GM19023 (cell line): ENCODE measurements at regions not wholly inside any gene's neighbourhood (a gene's known extent, or its start where the extent isn't known, plus 50 kb on each side); places are given as distances from the start of the nearest gene placed in this dataset.
"Not testable (repeated sequence)": the region's sequence is repeated elsewhere in the genome, so short reads cannot be mapped to it uniquely, and the experiment has no call there.

ENCODE experiments used
- ATAC-seq: cut with Tn5 transposase; IDR thresholded peaks from one replicate; pipeline ENCODE4 v1.9.1; 2021; ENCODE audit warnings: mild to moderate bottlenecking, moderate library complexity; ENCODE audit not compliant: unreplicated experiment

DNA sequence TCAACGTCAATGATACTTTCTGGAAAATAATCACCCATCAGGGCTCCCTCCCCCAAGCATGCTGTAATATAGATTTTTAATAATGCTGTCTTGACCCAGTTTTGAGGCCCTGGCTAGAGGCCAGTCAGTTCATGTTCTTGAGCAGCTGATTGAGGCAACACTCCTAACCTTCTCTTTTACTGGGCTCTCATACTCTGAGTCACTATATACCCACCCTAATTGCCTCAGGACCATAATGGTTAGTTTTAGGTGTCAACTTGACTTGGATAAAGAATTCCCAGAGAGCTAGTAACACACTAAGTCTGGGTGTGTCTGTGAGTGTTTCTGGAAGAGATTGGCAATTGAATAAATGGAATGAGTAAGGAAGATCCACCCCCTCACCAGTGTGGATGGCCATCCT lies 527.0 kb upstream of the ATP2B1 start:
- ATAC-seq, result no peak

DNA sequence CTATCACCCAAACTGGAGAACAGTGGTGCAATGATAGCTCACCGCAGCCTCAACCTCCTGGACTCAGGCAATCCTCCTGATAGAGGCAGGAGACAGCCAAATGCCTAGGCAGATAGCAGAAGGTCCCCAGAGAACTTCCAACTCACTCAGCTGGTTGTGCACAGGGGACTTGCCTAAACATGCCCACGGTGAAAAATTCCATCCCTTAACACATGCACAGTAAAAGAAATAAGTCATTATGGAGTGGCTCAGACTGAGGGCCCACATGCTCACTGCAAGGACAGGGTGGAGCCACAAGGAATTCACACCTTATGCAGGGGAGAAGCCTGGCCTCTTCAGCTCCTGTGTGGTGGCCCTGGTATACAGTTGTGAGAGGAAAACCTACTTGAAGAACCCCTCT lies 525.8 kb upstream of the ATP2B1 start:
- no peak for ATAC-seq

DNA sequence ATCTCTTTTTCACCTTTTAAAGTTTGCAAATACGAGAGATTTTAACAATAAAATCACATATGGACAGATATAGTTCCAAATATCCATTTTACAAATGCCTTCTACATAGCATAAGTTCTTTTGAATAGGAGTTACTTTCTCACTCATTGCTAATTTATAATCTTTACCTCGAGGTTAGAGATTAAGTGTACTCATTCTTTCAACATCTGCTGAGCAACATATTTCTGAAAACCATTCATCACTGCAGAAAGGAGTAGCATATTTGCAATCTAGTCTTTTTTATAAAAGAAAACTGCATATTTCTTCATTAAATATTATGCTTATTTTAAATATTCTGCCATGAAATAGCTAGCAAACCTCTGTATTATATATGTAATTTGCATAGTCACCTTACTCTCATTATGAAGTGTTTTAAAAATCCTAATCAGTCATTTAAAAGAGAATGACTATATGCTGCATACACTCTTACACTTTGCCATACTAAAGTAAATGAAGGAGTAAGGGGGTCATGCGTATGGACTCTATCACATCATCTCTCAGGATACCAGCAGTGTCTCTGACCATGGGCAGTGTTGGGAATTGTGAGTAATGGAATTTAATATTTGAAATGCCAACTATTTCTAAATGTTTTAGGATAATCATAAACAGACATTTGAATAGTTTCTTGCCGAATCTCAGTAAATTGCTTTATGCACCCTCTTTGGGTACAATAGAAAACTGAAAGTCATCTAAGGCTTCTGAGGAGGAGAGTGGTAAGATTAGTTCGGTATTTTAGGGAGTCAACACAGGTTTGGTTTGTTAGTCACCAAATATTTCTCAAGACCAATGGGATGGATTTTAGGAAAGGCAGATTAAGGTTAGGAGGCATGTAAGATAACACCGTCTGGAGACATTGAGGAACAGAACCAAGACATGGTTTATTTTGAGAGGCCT lies 524.8 kb upstream of the ATP2B1 start:
- ATAC-seq, result no peak

DNA sequence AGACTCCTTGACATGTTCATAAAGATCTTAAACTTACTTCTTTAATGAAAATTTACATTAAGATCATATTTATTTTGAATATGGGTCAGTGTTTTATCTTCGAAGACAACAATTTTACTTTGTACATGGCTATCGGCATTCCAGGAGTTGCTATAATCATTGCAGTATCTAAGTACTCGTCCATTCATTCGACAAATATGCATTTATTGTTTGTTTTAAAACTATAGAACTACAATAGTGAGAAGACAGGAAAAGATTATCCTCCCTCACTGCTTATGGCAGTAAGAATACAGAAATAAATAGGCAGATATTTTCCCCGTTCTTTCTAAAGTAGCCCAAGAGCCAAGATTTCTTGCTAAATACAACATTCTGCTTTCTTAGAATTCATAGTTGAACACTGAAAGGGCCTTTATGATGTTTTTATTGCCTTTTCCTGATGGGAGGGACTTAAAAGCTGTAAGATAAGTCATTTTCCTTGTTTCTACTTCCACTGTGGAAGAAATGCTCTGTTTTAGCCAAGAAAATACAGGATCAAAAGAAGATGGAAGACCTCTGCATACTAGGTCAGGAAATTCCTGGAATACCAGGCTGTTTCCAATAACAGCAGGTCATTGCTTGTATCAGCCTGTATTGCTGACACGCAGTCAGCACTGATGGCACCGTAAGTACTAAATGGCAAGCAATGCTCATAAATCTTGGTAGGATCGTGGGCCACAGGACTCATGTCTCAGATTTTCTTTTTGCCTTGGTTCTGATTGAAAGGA lies 521.0 kb upstream of the ATP2B1 start:
- ATAC-seq, result no peak

DNA sequence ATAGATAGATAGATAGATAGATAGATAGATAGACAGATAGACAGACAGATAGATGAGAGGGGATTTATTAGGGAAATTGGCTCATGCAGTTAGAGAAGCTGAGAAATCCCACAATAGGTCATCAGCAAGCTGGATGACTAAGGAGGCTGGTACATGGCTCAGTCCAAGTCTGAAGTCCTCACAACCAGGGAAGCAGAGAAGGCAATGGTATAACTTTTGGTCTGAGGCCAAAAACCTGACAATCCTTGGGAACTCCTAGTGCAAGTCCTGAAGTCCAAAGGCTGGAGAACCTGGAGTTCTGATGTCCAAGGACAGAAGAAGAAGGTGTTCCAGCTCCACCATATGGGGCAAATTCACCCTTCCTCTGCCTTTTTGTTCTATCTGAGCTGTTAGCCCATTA lies 517.6 kb upstream of the ATP2B1 start:
- ATAC-seq, result no peak

DNA sequence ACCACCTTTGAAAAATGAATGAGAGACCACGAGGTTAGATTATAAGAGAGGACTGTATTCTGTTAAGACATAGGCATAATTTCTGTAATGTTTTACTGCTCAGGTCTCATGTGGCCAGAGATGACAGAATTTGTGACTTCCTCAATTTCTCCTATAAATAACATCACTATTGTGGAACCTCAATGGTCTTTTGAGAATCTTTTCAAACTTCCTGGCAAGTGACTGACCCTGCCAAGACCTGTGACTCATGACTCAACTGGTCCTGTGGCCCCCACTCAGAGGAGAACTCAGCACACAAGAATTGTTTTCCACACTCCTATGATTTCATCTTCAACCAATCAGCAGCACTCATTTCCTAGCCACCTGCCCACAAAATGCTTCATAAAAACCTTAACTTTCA lies 508.2 kb upstream of the ATP2B1 start:
- ATAC-seq, result no peak

DNA sequence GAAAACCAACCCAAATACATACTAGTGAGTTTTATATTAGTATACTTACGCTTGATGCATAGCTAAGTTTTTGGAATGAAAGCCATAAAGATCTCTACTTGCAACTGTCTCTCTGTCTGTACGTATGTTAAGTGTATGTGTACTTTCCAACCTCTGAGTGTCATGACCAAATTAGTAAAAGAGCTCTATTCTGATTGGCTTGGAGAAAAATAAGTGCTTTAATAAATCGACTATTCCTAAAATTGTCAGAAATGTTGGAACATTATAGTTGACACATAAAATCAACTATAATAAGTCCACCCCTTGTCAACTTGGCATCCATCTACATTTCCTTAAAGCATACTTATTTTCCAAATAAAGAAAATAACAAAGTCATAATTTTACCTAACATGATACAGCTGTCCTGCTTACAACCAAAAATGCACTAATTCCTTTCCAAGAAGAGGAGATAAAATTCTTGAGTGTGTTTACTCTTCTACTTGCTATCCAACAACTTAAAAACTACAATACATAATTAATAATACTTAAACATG lies 507.4 kb upstream of the ATP2B1 start:
- no peak for ATAC-seq

DNA sequence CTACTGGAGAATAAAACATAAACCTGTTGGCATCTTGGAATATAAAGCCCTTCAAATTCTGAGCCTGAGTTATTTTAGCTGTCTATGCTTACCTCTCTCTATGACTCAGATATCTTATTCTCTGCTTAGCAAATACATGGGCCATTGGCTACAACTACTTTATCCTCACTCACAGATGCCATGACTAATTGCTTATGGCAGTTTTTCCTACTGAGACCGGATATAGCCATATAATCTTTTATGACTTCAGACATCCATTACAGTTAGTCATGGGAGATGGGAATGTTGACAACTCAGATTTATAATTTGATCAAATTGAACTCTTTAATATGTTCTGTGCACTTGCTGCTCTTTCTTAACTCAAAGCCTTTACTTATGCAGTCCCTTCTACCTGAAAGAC lies 502.4 kb upstream of the ATP2B1 start:
- ATAC-seq, result no peak

DNA sequence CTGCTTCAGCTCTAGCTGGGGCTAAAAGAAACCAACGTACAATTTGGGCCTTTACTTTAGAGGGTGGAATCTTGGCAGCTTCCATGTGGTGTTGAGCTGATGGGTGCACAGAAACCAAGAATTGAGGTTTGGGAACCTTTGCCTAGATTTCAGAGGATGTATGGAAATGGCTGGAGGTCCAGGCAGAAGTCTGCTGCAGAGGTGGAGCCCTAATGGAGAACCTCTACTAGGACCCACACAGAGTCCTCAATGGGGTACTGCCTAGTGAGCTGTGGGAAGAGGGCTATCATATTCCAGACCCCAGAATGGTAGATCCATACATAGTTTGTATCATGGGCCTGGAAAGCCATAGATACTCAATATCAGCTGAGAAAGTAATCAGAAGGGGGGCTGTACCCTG lies 500.4 kb upstream of the ATP2B1 start:
- ATAC-seq, result no peak

DNA sequence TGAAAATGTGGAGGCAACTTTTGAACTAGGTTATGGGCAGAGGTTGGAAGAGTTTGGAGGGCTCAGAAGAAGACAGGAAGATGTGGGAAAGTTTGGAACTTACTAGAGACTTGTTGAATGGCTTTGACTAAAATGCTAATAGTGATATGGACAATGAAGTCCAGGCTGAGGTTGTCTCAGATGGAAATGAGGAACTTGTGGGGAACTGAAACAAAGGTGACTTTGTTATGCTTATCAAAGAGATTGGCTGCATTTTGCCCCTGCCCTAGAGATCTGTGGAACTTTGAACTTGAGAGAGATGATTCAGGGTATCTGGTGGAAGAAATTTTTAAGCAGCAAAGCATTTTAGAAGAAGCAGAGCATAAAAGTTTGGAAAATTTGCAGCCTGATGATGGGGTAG lies 499.7 kb upstream of the ATP2B1 start:
- ATAC-seq, result not testable (repeated sequence)

DNA sequence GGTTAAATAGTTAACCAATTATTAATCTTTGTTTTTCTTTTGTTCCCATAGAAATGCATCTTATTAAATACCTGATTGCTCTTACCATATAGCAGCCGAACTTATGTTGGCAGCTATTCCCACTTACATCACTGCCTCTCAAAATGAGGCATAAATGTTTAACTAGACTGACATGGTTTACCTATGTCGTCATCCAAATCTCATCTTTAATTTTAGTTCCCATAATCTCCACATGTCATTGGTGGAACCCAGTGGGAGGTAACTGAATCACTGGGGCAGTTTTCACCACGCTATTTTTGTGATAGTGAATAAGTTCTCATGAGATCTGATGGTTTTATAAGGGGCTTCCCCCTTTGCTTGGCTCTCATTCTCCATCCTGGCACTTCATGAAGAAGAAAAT lies 499.2 kb upstream of the ATP2B1 start:
- no peak for ATAC-seq

DNA sequence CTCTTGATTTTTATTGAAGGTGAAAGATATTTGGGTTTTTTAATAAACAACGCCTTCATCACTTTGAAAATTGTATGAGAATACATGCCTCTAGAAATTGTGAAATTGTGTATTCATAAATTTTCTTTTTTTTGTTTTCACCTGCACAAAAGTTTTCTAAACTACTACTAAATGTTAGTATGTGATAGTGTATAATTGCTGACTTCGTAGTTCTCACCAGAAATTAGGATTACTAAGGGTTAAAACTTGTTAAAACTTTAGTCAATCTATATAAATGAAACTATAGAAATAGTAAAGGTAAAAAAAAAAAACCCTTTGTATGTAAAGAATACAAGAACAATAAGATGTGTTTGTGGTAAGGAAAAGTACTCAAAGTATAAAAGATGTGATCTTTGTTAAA lies 496.5 kb upstream of the ATP2B1 start:
- no peak for ATAC-seq

DNA sequence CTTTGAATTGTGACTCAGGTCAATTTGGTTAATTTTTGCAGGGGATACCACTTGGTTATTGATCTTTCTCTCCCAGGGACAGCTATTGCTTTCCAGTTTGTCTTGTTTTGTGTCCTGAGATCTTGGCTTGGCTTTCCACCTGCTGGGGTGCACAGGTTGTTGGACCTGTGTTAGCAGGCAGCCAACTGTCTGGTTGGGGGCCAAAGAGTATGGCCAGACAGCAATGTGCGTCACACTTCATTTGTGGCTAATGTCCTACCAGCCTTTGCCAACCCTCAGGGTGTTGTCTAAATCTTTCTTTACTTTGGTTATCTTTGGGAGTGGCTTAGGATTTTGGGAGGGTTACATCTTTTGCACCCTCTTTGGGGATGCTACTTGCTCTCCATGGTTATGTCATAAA lies 494.9 kb upstream of the ATP2B1 start:
- ATAC-seq, result no peak

DNA sequence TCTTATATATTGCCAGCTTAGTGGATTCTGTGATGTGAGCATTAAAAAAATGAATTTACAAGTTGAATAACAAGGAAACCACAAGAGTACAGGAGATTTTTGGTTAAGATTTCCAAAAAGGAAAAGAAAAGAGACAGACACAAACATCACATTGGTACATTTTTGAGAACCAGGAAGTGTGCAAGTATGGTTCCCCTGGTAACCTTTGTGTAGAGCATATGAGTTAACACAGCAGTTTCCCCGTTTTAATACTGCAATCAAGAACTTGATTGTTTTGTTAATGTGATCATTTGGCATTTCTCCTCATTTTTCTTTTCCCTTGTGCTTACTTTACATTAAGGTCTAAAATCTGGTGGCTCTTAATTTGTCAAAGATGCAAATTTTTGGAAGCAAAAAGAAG lies 490.4 kb upstream of the ATP2B1 start:
- no peak for ATAC-seq

DNA sequence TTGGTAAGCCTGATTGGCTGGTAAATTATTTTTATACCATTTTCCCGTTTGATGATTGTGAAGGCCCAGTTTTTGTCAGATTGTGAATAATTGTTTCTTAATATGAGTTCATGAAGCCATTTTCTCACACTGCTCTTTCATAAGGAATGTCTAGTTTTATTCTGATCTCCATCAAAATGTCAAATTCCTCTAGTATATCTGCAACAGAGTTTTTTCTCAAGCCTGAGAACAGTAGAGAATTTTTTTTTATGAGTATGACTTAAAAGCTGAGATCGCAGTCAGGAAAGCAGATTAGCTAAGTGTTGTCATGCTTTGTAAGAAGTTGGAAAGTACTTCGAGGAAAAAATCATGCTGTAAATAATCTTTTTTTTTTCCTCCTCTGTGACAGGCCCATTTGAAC lies 484.9 kb upstream of the ATP2B1 start:
- ATAC-seq, result no peak

DNA sequence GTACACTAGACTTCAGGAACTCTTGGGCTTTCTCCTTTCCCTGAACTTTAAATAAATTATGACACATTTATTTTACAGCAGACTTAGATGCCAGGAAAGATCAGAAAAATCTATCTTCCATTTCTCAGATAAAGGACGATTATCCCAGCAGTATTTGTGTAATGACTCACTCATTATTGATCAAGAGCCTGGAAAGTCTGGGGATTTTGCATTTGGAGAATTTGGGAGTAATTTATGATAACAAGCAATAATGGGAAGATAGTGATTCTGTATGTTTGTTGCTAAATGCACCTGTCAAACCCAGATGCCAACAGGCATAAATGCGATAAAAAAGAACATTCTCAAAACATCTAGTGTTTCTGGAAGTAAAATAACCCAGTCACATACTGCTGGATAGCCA lies 480.2 kb upstream of the ATP2B1 start:
- no peak for ATAC-seq

DNA sequence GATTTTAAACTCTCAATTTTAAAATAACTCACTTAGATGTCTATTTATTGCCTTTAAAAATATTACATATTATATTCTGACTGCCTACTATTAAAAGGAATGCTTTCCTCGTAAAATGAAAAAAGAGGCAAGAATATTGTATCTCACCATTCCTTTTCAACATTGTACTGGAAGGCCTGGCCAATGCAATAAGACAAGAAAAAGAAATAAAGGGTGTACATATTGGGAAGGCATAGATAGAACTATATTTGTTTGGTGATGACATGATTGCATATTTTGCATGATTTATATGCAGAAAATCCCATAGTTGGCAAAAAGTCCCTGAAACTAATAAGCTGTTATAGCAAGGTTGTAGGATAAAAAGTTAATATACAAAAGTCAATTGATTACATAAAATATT lies 474.6 kb upstream of the ATP2B1 start:
- no peak for ATAC-seq

DNA sequence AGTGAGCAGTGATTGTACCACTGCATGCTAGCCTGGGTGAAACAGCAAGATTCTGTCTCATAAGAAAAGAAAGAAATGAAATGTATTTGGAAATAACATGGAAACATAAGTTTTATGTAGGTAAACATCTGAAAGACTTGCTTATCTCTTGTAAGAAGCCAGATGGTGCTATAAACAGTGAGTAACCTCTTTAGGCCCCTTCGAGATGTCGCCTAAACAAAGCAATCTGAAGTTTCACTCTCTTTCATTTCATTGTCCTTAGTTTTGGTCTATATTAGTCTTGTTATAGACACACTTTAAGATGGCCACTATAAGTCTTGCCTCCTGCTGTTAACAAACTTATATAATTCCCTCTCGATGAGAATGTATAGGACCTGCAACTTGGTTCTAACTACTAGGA lies 472.6 kb upstream of the ATP2B1 start:
- no peak for ATAC-seq

DNA sequence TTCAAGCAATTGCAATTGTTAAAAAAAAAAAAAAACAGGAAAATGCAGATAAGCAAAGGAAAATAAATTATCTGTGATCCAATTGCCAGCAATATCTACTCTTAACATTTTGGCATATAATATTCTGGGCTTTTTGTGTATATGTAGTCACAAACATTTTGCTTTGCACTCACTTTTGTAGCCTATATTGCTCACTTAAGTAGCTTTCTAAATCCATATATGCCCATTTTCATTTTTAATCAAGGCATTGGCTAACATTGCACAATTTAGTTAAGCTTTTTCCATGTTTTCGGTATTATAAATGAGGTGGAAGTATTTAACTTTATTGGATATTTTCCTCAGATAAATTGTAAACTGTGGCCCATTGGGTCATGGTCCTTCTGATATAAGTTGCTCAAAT lies 466.3 kb upstream of the ATP2B1 start:
- no peak for ATAC-seq

DNA sequence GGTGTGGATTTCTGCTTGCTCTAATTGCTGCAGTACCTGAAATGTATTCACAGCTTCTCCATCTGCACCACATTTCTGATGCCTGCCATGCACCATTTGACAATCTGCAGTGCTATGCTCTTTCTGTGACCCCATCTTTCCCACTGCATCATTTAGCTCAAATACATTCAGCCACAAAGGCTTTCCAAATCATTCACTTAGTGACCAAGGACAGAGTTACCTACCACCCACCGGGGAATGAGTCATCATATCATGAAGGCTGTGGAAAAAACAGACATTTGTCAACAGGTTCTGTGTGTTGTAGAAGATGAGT lies 465.5 kb upstream of the ATP2B1 start:
- ATAC-seq, result no peak

DNA sequence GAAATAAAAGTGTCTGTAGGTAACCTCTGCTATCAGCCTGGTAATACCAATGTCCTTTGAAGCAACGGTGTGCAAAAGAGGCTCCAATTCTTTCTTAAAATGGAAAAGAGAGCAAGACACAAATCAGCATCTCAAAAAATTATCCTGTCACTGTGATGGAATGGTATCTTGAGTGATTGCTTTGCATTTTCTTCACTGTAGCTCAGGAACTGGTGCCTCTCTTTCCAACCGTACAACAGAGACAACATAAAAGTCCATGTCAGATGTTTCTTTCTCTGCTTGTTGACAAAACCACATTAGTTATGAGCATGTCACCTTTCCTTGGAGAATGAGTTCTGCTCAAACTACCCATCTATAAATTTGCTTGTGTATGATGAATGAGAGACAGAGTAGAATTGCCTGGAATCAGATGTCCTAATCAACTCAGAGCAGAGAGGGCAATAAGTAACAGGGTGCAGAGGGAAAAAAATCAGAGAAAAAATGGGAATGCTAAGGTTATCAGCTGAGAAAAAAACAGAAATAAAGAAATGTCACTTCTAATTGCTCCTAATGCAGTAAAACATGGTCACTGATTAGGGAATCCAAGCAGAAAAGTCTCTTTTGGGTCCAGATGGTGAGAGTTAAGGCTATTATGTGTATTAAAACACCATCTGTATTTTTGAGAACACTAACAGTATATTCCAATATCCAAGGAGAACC lies 465.0 kb upstream of the ATP2B1 start:
- no peak for ATAC-seq

DNA sequence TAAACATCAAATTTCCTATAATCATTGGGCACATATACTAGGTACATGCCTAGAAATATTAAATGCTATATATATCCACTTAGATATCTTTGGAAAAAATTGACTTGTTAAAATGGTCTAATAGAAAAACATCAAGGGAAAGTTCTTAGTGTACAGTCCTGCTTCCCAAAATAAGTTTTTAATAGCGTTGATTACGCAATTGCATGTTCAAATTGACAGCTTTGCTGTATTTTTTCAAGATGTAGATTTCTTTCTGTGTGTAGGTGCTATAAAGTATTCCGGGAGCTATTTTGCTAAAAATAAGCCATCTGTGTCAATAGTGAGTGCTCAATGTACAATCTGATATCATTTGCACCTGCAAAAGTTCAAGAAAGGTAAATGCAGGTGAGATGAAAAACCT lies 463.9 kb upstream of the ATP2B1 start:
- ATAC-seq, result no peak
